HepG2 (cell line): ENCODE measurements at regions not wholly inside any gene's neighbourhood (a gene's known extent, or its start where the extent isn't known, plus 50 kb on each side); places are given as distances from the start of the nearest gene placed in this dataset.

Experiments used
- ATAC-seq: fragments of 200-7000 bp; cut with Tn5 transposase; 3 replicates; pipeline ENCODE4 v1.9.1; 2020; ENCODE audit warnings: mild to moderate bottlenecking, moderate library complexity
- BruUV-seq: library from RNA; stranded (reverse); fragments of 400-500 nt; replicated peaks from 2 replicates; lab custom pipeline; 2021; lab: Mats Ljungman, UMichigan
- CTCF ChIA-PET: fragments of 300-600 bp; formaldehyde crosslinking; extraction: SDS; loops from one replicate; lab custom pipeline; 2021; ENCODE audit warnings: low total read pairs, inconsistent platforms, low intra/inter-chr PET ratio; lab: Yijun Ruan, JAX
- POLR2A ChIA-PET: fragments of 350-600 bp; sonication (Branson Sonifier 250); formaldehyde crosslinking; loops from one replicate; lab custom pipeline; 2020; ENCODE audit warnings: antibody characterized with exemption, inconsistent platforms; lab: Yijun Ruan, JAX
- DNase-seq: peaks from one replicate; pipeline ENCODE4 v3.0.0-alpha.2; 2015; ENCODE audit warnings: low spot score
- FAIRE-seq: peaks from 3 replicates; lab custom pipeline; 2011; peaks lifted over from hg19 to GRCh38; lab: Jason Lieb, UNC
- H2AFZ ChIP-seq: one replicate; pipeline ENCODE4 v1.6.1; 2011; ENCODE audit warnings: low read length, inconsistent platforms
- H3K27ac ChIP-seq: fragments of 300-600 bp; 3 replicates; pipeline ENCODE4 v1.8.0; 2011; ENCODE audit warnings: mixed run types, mild to moderate bottlenecking, mixed read lengths, low read length, inconsistent platforms; ENCODE audit not compliant: insufficient read depth; ENCODE audit errors: extremely low read length
- H3K27me3 ChIP-seq, 2 experiments: fragments of 200-600 bp in 1 of 2; 2 replicates in 1 of 2; 3 replicates in 1 of 2; pipeline versions ENCODE4 v1.6.0 to v1.8.0; 2011; ENCODE audit warnings: low read length in 2 of 2, mild to moderate bottlenecking in 2 of 2, moderate library complexity in 2 of 2, inconsistent platforms in 1 of 2; ENCODE audit not compliant: insufficient read depth in 2 of 2, control insufficient read depth in 1 of 2
- H3K36me3 ChIP-seq, 2 experiments: fragments of 200-600 bp in 1 of 2; replicated peaks in 1 of 2; 2 replicates in 1 of 2; 3 replicates in 1 of 2; pipeline versions ENCODE4 v1.5.1 to v1.8.0; 2011; ENCODE audit warnings: low read length in 2 of 2, inconsistent platforms in 1 of 2; ENCODE audit not compliant: insufficient read depth in 2 of 2, control insufficient read depth in 1 of 2
- H3K4me1 ChIP-seq: 2 replicates; pipeline ENCODE4 v1.5.1; 2012; ENCODE audit warnings: low read length, inconsistent platforms; ENCODE audit not compliant: insufficient read depth
- H3K4me2 ChIP-seq: 2 replicates; pipeline ENCODE4 v1.6.0; 2011; ENCODE audit warnings: low read depth, low read length, inconsistent platforms
- H3K4me3 ChIP-seq, 3 experiments: fragments of 200-600 bp in 1 of 3; sonication (generic), shearing (Covaris generic) in 1 of 3; replicated peaks in 1 of 3; 2 replicates each; pipeline ENCODE4 v1.5.1; 2011 to 2016; ENCODE audit warnings: low read length in 3 of 3, inconsistent platforms in 2 of 3, low read depth in 2 of 3, mild to moderate bottlenecking in 2 of 3, control low read depth in 1 of 3, mixed read lengths in 1 of 3; ENCODE audit not compliant: insufficient read depth in 1 of 3
- H3K79me2 ChIP-seq: one replicate; pipeline ENCODE4 v1.6.1; 2011; ENCODE audit warnings: low read length, inconsistent platforms; ENCODE audit not compliant: insufficient read depth
- H3K9ac ChIP-seq: 2 replicates; pipeline ENCODE4 v1.6.0; 2011; ENCODE audit warnings: mild to moderate bottlenecking, low read depth, low read length, inconsistent platforms; ENCODE audit not compliant: insufficient read depth
- H3K9me3 ChIP-seq: 2 replicates; pipeline ENCODE4 v1.5.1; 2012; ENCODE audit warnings: mild to moderate bottlenecking, low read length
- H4K20me1 ChIP-seq: 2 replicates; pipeline ENCODE4 v1.6.0; 2011; ENCODE audit warnings: inconsistent platforms, mild to moderate bottlenecking, low read length, moderate library complexity; ENCODE audit not compliant: insufficient read depth
- HNRNPL ChIP-seq: fragments of 200-400 bp; formaldehyde crosslinking; IDR thresholded peaks from 2 replicates; pipeline ENCODE4 v1.6.1; 2017; ENCODE audit warnings: mild to moderate bottlenecking, low read depth, low read length
- IKZF4 ChIP-seq: sonication (generic); formaldehyde crosslinking; IDR thresholded peaks from 2 replicates; pipeline ENCODE4 v1.5.1; 2020; ENCODE audit warnings: borderline replicate concordance, mild to moderate bottlenecking, low read depth, missing genetic modification reagents; ENCODE audit errors: not compliant biosample characterization
- KDM2A ChIP-seq: sonication (generic); formaldehyde crosslinking; IDR thresholded peaks from 2 replicates; pipeline ENCODE4 v1.4.0; 2020; ENCODE audit warnings: low read depth, missing genetic modification reagents, borderline replicate concordance
- KDM5B ChIP-seq: sonication (generic); formaldehyde crosslinking; IDR thresholded peaks from 2 replicates; pipeline ENCODE4 v1.4.0; 2020; ENCODE audit warnings: missing genetic modification reagents, mild to moderate bottlenecking, borderline replicate concordance
- MLLT10 ChIP-seq: sonication (generic); formaldehyde crosslinking; IDR thresholded peaks from 2 replicates; pipeline ENCODE4 v1.4.0; 2020; ENCODE audit warnings: missing genetic modification reagents
- NFE2L1 ChIP-seq: sonication (generic); formaldehyde crosslinking; IDR thresholded peaks from 2 replicates; pipeline ENCODE4 v1.4.0; 2020; ENCODE audit warnings: missing genetic modification reagents, mild to moderate bottlenecking, borderline replicate concordance
- NKX3-1 ChIP-seq: sonication (generic); formaldehyde crosslinking; IDR thresholded peaks from 2 replicates; pipeline ENCODE4 v1.5.0; 2020; ENCODE audit warnings: missing genetic modification reagents
- PRDM4 ChIP-seq: sonication (generic); formaldehyde crosslinking; IDR thresholded peaks from 2 replicates; pipeline ENCODE4 v1.9.0; 2021; ENCODE audit warnings: missing genetic modification reagents, borderline replicate concordance
- SP1 ChIP-seq, 2 experiments: fragments of 450-650 bp in 1 of 2; sonication (generic) in 1 of 2; formaldehyde crosslinking in 1 of 2; IDR thresholded peaks; 2 replicates each; pipeline versions ENCODE4 v1.4.0 to v1.6.1; 2016 to 2020; ENCODE audit warnings: missing genetic modification reagents in 1 of 2
- ZFP37 ChIP-seq: sonication (generic); formaldehyde crosslinking; IDR thresholded peaks from 2 replicates; pipeline ENCODE4 v1.4.0; 2020; ENCODE audit warnings: missing genetic modification reagents, borderline replicate concordance
- ZNF772 ChIP-seq: sonication (generic); formaldehyde crosslinking; IDR thresholded peaks from 2 replicates; pipeline ENCODE4 v1.5.0; 2020; ENCODE audit warnings: mild to moderate bottlenecking, missing genetic modification reagents
- WGBS: methylation state at CpG from one replicate; pipeline ENCODE4 v1.1.6; 2017; ENCODE audit warnings: low lambda C conversion rate; 5-methylcytosine and 5-hydroxymethylcytosine counted together
- in situ Hi-C: cut with HindIII; loops from 2 replicates; pipeline ENCODE4 v1.10.0; 2017; ENCODE audit warnings: low pct_unique_long_range_greater_than_20kb; ENCODE audit not compliant: extremely low pct_ligation_motif_present
- intact Hi-C: fragments of 100-400 bp; cut with micrococcal nuclease; formaldehyde crosslinking; loops from one replicate; pipeline ENCODE4 v1.10.0; 2022; ENCODE audit not compliant: unreplicated experiment
- TF ChIP-seq, protein P1 (sequence below): fragments of 450-650 bp; IDR thresholded peaks from 2 replicates; pipeline ENCODE4 v1.6.1; 2017; ENCODE audit warnings: mild to moderate bottlenecking

GRCh38 chr3:82506204-82506603 is 744.8 kb upstream of the GBE1 start:
- CTCF ChIA-PET, result no interaction called here
- DNase-seq, result no peak

DNA sequence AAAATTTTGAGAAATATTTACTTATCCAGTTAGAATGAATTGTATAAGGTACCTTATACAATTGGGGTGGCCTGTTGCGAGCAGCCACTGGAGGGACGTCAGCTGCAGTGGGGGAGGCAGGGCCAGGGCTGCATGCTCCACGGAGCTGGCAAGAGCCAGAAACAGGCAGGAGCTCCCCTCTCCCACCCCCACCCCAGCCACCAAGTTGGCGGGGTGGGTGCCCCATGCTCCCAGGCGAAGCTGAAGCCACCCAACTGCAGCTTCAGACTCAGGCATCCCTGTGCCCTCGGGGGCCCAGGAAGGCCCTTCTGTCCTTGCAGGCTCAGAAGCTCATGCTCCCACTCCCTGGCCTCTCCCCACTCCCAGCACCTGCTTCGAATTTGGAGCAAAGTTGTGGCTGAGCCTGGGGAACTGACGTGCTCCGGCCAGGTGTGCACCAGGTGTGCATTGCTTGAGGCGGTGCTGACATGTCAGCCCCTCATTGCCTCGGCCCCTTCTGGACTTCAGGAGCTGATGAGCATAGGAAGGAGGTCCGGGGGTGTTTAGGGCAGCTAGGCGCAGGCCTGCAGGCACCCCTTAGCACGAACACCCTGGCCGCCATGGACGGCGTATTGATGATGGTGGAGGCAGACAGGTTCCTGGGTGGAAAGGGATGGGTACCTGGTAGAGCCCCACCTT is 743.8 kb upstream of the GBE1 start:
- no peaks in the 10 kb centered on the region for H4K20me1 ChIP-seq
- no peaks in the 10 kb centered on the region for H3K9me3 ChIP-seq
- in situ Hi-C loops, result no loop called here
- no peak overlapping the region for H3K4me2 ChIP-seq
- H2AFZ ChIP-seq, result no peak overlapping the region
- H3K36me3 ChIP-seq, result no peaks in the 10 kb centered on the region
- 40% methylated on average over 7 of the region's 17 CpGs for WGBS
- DNase-seq, result no peak
- H3K4me1 ChIP-seq, result no peaks in the 10 kb centered on the region
- no peak overlapping the region for H3K4me3 ChIP-seq
- no peak for FAIRE-seq
- no peak overlapping the region for H3K9ac ChIP-seq
- no peaks in the 10 kb centered on the region for H3K27me3 ChIP-seq
- ChIA-PET CTCF (no interaction called here), POLR2A (no interaction called here)
- intact Hi-C loops, result no loop called here
- H3K79me2 ChIP-seq, result no peaks in the 10 kb centered on the region
- H3K27ac ChIP-seq, result no peak overlapping the region
- peak; percentile 40 for ATAC-seq
- no TSS peak for BruUV-seq
- TF ChIP-seq NFE2L1 (CRISPR knock-in tag), result no peak
- TF ChIP-seq ZFP37 (CRISPR knock-in tag), result no peak
- TF ChIP-seq ZNF772 (CRISPR knock-in tag), result no peak
- no peak for TF ChIP-seq SP1 (IDR thresholded peaks at IDR 0.05)
- TF ChIP-seq SP1 (CRISPR knock-in tag; IDR thresholded peaks at IDR 0.05), result no peak
- no peak for TF ChIP-seq MLLT10 (CRISPR knock-in tag)
- TF ChIP-seq PRDM4 (CRISPR knock-in tag), result no peak
- TF ChIP-seq NKX3-1, result no peak
- TF ChIP-seq IKZF4 (CRISPR knock-in tag), result no peak
- TF ChIP-seq KDM5B (CRISPR knock-in tag), result no peak
- TF ChIP-seq KDM2A (CRISPR knock-in tag), result no peak

More at GRCh38 chr3:82506204-82506603, 744.8 kb upstream of the GBE1 start:
- H4K20me1 ChIP-seq, result no peaks in the 10 kb centered on the region
- ATAC-seq, result no peak
- TF ChIP-seq, protein P1, sequence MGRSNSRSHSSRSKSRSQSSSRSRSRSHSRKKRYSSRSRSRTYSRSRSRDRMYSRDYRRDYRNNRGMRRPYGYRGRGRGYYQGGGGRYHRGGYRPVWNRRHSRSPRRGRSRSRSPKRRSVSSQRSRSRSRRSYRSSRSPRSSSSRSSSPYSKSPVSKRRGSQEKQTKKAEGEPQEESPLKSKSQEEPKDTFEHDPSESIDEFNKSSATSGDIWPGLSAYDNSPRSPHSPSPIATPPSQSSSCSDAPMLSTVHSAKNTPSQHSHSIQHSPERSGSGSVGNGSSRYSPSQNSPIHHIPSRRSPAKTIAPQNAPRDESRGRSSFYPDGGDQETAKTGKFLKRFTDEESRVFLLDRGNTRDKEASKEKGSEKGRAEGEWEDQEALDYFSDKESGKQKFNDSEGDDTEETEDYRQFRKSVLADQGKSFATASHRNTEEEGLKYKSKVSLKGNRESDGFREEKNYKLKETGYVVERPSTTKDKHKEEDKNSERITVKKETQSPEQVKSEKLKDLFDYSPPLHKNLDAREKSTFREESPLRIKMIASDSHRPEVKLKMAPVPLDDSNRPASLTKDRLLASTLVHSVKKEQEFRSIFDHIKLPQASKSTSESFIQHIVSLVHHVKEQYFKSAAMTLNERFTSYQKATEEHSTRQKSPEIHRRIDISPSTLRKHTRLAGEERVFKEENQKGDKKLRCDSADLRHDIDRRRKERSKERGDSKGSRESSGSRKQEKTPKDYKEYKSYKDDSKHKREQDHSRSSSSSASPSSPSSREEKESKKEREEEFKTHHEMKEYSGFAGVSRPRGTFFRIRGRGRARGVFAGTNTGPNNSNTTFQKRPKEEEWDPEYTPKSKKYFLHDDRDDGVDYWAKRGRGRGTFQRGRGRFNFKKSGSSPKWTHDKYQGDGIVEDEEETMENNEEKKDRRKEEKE, result no peak
- 0 out of 2 replicates have a peak, but pooled peaks have one; percentile 29 for TF ChIP-seq HNRNPL
- TF ChIP-seq, all 625 proteins: peak for 1
- Histone ChIP-seq H2AFZ (no peak overlapping the region), H3K4me1 (no peaks in the 10 kb centered on the region), H3K9me3 (no peaks in the 10 kb centered on the region), H3K79me2 (no peaks in the 10 kb centered on the region), H3K9ac (no peak overlapping the region), H3K36me3 (no peaks in the 10 kb centered on the region), H3K27me3 (no peaks in the 10 kb centered on the region), H3K27ac (no peak overlapping the region), H3K4me3 (no peak overlapping the region), H3K4me2 (no peak overlapping the region)
- in situ Hi-C loops, result no loop called here
- POLR2A ChIA-PET, result no interaction called here
- no peak for FAIRE-seq
- 20% methylated on average over 2 of the region's 6 CpGs for WGBS
- BruUV-seq, result no TSS peak
- intact Hi-C loops, result no loop called here
